ENCODE measurements at regions not wholly inside any gene's neighbourhood (a gene's known extent, or its start where the extent isn't known, plus 50 kb on each side); places are given as distances from the start of the nearest gene placed in this dataset.
A peak's percentile ranks its signal among the peaks of the same experiment; 100 is the strongest.

DNA sequence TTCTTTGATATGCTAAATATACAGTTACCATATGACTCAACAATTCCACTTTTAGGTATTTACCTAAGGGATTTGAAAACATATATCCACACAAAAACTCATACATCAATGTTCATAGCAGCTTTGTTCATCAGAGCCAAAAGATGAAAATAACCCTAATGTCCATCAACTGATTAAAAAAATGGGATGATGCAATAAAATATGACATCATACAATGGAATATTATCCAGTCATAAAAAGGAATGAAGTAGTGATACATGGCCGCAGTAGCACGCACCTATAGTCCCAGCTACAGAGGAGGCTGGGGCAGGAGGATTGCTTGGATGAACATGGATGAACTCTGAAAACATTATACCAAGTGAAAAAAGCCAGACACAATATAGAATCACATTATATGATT, 101.4 kb upstream of the SIRPA start:
- peaks cover 27 to 31% of the 10 kb centered on the region in 2 experiments for H3K27me3 ChIP-seq (ENCODE audit: control insufficient read depth in 2 of 2, insufficient read depth in 2 of 2, low read length in 2 of 2)
- no peak overlapping the region for H3K4me2 ChIP-seq (ENCODE audit: insufficient read depth, low read length)
- no peak overlapping the region for H3K4me3 ChIP-seq (replicated peaks in 1 of 3; ENCODE audit: insufficient read depth in 1 of 3, low read depth in 1 of 3, low read length in 3 of 3)
- no peaks in the 10 kb centered on the region for H3K9me3 ChIP-seq (replicated peaks; ENCODE audit: control insufficient read depth, insufficient read depth, low read length)
- H3K36me3 ChIP-seq (ENCODE audit: control insufficient read depth in 2 of 2, extremely low read depth in 1 of 2, insufficient read depth in 2 of 2, low read length in 2 of 2) = no peaks in the 10 kb centered on the region
- TF ChIP-seq FOS (IDR thresholded peaks at IDR 0.05; ENCODE audit: borderline replicate concordance, insufficient read depth, low read length) (no peak), GATA2 (IDR thresholded peaks at IDR 0.05; ENCODE audit: insufficient read depth, insufficient read length, low read depth, low read length) (no peak), JUN (IDR thresholded peaks at IDR 0.05; ENCODE audit: borderline replicate concordance, insufficient read depth, insufficient read length, low read depth) (peak; percentile 16), MYC (IDR thresholded peaks at IDR 0.05; ENCODE audit: low read depth, low read length) (no peak), POLR2AphosphoS5 (IDR thresholded peaks at IDR 0.05; ENCODE audit: insufficient read depth, low read depth, low read length) (no peak), EZH2 (IDR thresholded peaks at IDR 0.05; ENCODE audit: borderline replicate concordance, low read depth, low read length, severe bottlenecking) (no peak)
- TF ChIP-seq, protein P1, sequence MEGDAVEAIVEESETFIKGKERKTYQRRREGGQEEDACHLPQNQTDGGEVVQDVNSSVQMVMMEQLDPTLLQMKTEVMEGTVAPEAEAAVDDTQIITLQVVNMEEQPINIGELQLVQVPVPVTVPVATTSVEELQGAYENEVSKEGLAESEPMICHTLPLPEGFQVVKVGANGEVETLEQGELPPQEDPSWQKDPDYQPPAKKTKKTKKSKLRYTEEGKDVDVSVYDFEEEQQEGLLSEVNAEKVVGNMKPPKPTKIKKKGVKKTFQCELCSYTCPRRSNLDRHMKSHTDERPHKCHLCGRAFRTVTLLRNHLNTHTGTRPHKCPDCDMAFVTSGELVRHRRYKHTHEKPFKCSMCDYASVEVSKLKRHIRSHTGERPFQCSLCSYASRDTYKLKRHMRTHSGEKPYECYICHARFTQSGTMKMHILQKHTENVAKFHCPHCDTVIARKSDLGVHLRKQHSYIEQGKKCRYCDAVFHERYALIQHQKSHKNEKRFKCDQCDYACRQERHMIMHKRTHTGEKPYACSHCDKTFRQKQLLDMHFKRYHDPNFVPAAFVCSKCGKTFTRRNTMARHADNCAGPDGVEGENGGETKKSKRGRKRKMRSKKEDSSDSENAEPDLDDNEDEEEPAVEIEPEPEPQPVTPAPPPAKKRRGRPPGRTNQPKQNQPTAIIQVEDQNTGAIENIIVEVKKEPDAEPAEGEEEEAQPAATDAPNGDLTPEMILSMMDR (IDR thresholded peaks at IDR 0.05; ENCODE audit: extremely low read depth in 1 of 2, insufficient read depth in 1 of 2, low read depth in 1 of 2, low read length in 2 of 2) = no peak
- BruUV-seq (replicated peaks) = no TSS peak
- intact Hi-C loops (cut with micrococcal nuclease) (loop anchor here (2.0 kb wide), 1 partner anchor 63 kb away; no protein-coding TSS in a partner anchor), dilution Hi-C loops (cut with MboI; ENCODE audit: extremely low pct_ligation_motif_present, low sequenced_read_pairs) (no loop called here)
- no peaks in the 10 kb centered on the region for H3K9me1 ChIP-seq (replicated peaks; ENCODE audit: control insufficient read depth, extremely low read depth, insufficient read depth, low read length)
- no peaks in the 10 kb centered on the region for H3K4me1 ChIP-seq (ENCODE audit: control insufficient read depth, extremely low read depth, insufficient read depth, low read length)
- H3K27ac ChIP-seq (ENCODE audit: insufficient read depth, low read depth, low read length) = no peak overlapping the region
- H3K9ac ChIP-seq (replicated peaks; ENCODE audit: extremely low read depth, insufficient read depth, low read length) = no peak overlapping the region
- CTCF ChIA-PET = interaction anchor here (0.8 kb wide), 1 partner anchor 17 kb away, joined by 4 read pairs; no protein-coding TSS in a partner anchor
- no peaks in the 10 kb centered on the region for H3K79me2 ChIP-seq (ENCODE audit: control insufficient read depth, insufficient read depth, low read length)
- POLR2A ChIA-PET = no interaction called here
- H4K20me1 ChIP-seq (replicated peaks; ENCODE audit: control insufficient read depth, extremely low read depth, insufficient read depth, low read length) = no peaks in the 10 kb centered on the region
- no peak overlapping the region for H2AFZ ChIP-seq (ENCODE audit: low read depth, low read length)
- FAIRE-seq (peak; percentile 12), DNase-seq (ENCODE audit: low read depth, low spot score) (no peak)

All from endothelial cell of umbilical vein (primary cell).